Natural killer cell (primary cell): ENCODE measurements at regions not wholly inside any gene's neighbourhood (a gene's known extent, or its start where the extent isn't known, plus 50 kb on each side); places are given as distances from the start of the nearest gene placed in this dataset.
A peak's percentile ranks its signal among the peaks of the same experiment; 100 is the strongest.

ENCODE experiments used
- ATAC-seq, 3 donors: fragments of 150-1000 bp in 2 of 3; fragments of 200-7000 bp in 1 of 3; cut with Tn5 transposase; 1 replicate in 1 of 3; 2 replicates in 2 of 3; pipeline ENCODE4 v1.10.0; 2021; ENCODE audit warnings: mild to moderate bottlenecking in 2 of 3, moderate library complexity in 2 of 3
- DNase-seq, 2 donors: peaks; one replicate each; pipeline versions ENCODE4 v3.0.0 to v3.0.0-alpha.2; 2013 to 2021; ENCODE audit warnings: mixed read lengths in 1 of 2
- H3K27ac ChIP-seq: one replicate; pipeline ENCODE4 v1.5.1; 2013; ENCODE audit warnings: mild to moderate bottlenecking, low read length
- H3K27me3 ChIP-seq: one replicate; pipeline ENCODE4 v1.6.1; 2013; ENCODE audit warnings: low read length; ENCODE audit not compliant: control insufficient read depth, insufficient read depth
- H3K36me3 ChIP-seq: one replicate; pipeline ENCODE4 v1.6.1; 2013; ENCODE audit warnings: low read length; ENCODE audit not compliant: control insufficient read depth, insufficient read depth
- H3K4me1 ChIP-seq: one replicate; pipeline ENCODE4 v1.6.1; 2013; ENCODE audit warnings: low read length; ENCODE audit not compliant: control insufficient read depth, insufficient read depth
- H3K4me3 ChIP-seq: one replicate; pipeline ENCODE4 v1.5.1; 2013; ENCODE audit warnings: low read length
- H3K9me3 ChIP-seq: one replicate; pipeline ENCODE4 v1.6.1; 2013; ENCODE audit warnings: low read length; ENCODE audit not compliant: control insufficient read depth, insufficient read depth
- H3K27ac Mint-ChIP-seq, 2 donors: one replicate each; pipeline ENCODE4 v1.8.0; 2022; ENCODE audit warnings: mild to moderate bottlenecking in 2 of 2, mixed read lengths in 2 of 2, moderate library complexity in 1 of 2
- H3K27me3 Mint-ChIP-seq, 2 donors: one replicate each; pipeline ENCODE4 v1.8.0; 2022; ENCODE audit warnings: low read depth in 2 of 2, mixed read lengths in 2 of 2
- H3K36me3 Mint-ChIP-seq: one replicate; pipeline ENCODE4 v1.8.0; 2022; ENCODE audit warnings: mixed read lengths
- H3K4me1 Mint-ChIP-seq, 2 donors: one replicate each; pipeline ENCODE4 v1.8.0; 2022; ENCODE audit warnings: mixed read lengths in 2 of 2
- H3K4me3 Mint-ChIP-seq: one replicate; pipeline ENCODE4 v1.8.0; 2022; ENCODE audit warnings: mild to moderate bottlenecking, moderate library complexity, mixed read lengths
- H3K9me3 Mint-ChIP-seq, 2 donors: one replicate each; pipeline ENCODE4 v1.8.0; 2022; ENCODE audit warnings: mixed read lengths in 2 of 2
- CTCF ChIP-seq: fragments of 200-600 bp; IDR thresholded peaks from one replicate; pipeline ENCODE4 v1.8.0; 2022; ENCODE audit warnings: antibody characterized with exemption
- WGBS: methylation state at CpG from one replicate; pipeline ENCODE4 v1.1.7; 2013; ENCODE audit warnings: missing lambda C conversion rate; ENCODE audit not compliant: insufficient coverage; 5-methylcytosine and 5-hydroxymethylcytosine counted together
- intact Hi-C: fragments of 100-400 bp; cut with micrococcal nuclease; formaldehyde crosslinking; loops from one replicate; pipeline ENCODE4 v1.14.2; 2022

GRCh38 chr16:79329166-79329521 lies 271.4 kb downstream of the MAF start:
- H3K27ac ChIP-seq = no peak overlapping the region
- DNase-seq (no peak), ATAC-seq (no peak)

GRCh38 chr16:79328402-79329165 lies 272.0 kb downstream of the MAF start:
- H3K36me3 Mint-ChIP-seq = no peaks in the 10 kb centered on the region
- TF ChIP-seq CTCF = no peak
- Histone ChIP-seq H3K4me3 (no peak overlapping the region), H3K27me3 (peaks cover 2% of the 10 kb centered on the region), H3K27ac (no peak overlapping the region), H3K4me1 (peaks cover 9% of the 10 kb centered on the region), H3K9me3 (no peaks in the 10 kb centered on the region), H3K36me3 (no peaks in the 10 kb centered on the region)
- H3K27me3 Mint-ChIP-seq = peaks cover 13 to 43% of the 10 kb centered on the region in 2 donors
- DNase-seq = peak in 1 of 2 donors; percentile 15
- H3K9me3 Mint-ChIP-seq = no peaks in the 10 kb centered on the region
- peaks cover 11 to 13% of the 10 kb centered on the region in 2 donors for H3K4me1 Mint-ChIP-seq
- WGBS = 44% methylated on average over 8 of the region's 8 CpGs
- intact Hi-C loops = no loop called here
- ATAC-seq = no peak
- peak overlapping the region in 1 of 2 donors; percentile 23 for H3K27ac Mint-ChIP-seq
- no peak overlapping the region for H3K4me3 Mint-ChIP-seq

More at GRCh38 chr16:79329166-79329521, 271.4 kb downstream of the MAF start:
- Histone ChIP-seq H3K36me3 (no peaks in the 10 kb centered on the region), H3K4me3 (no peak overlapping the region), H3K4me1 (peaks cover 9% of the 10 kb centered on the region), H3K9me3 (no peaks in the 10 kb centered on the region), H3K27me3 (peaks cover 2% of the 10 kb centered on the region)
- peak overlapping the region in 1 of 2 donors; percentile 23 for H3K27ac Mint-ChIP-seq
- peaks cover 12 to 41% of the 10 kb centered on the region in 2 donors for H3K27me3 Mint-ChIP-seq
- intact Hi-C loops = no loop called here
- peaks cover 11 to 13% of the 10 kb centered on the region in 2 donors for H3K4me1 Mint-ChIP-seq
- WGBS = 65% methylated on average over 5 of the region's 5 CpGs
- TF ChIP-seq CTCF = no peak
- no peaks in the 10 kb centered on the region for H3K9me3 Mint-ChIP-seq
- no peaks in the 10 kb centered on the region for H3K36me3 Mint-ChIP-seq
- no peak overlapping the region for H3K4me3 Mint-ChIP-seq

GRCh38 chr16:79327836-79328235 lies 272.7 kb downstream of the MAF start:
- Histone ChIP-seq H3K27me3 (peaks cover 2% of the 10 kb centered on the region), H3K4me1 (peaks cover 9% of the 10 kb centered on the region), H3K27ac (no peak overlapping the region), H3K9me3 (no peaks in the 10 kb centered on the region), H3K4me3 (no peak overlapping the region), H3K36me3 (no peaks in the 10 kb centered on the region)
- ATAC-seq (no peak), DNase-seq (no peak)
- H3K4me1 Mint-ChIP-seq = peaks cover 11 to 13% of the 10 kb centered on the region in 2 donors
- no peaks in the 10 kb centered on the region for H3K36me3 Mint-ChIP-seq
- H3K27ac Mint-ChIP-seq = no peak overlapping the region
- H3K27me3 Mint-ChIP-seq = peaks cover 20 to 43% of the 10 kb centered on the region in 2 donors
- intact Hi-C loops = no loop called here
- 99% methylated on average over 4 of the region's 4 CpGs for WGBS
- no peak for TF ChIP-seq CTCF
- H3K4me3 Mint-ChIP-seq = no peak overlapping the region
- H3K9me3 Mint-ChIP-seq = no peaks in the 10 kb centered on the region

GRCh38 chr16:79326549-79326948 lies 274.0 kb downstream of the MAF start:
- 81% methylated on average over 3 of the region's 3 CpGs for WGBS
- no peak for ATAC-seq

More at GRCh38 chr16:79326549-79326948, 274.0 kb downstream of the MAF start:
- Mint-ChIP-seq H3K4me1 (peaks cover 11 to 13% of the 10 kb centered on the region in 2 donors), H3K27me3 (peaks cover 27 to 50% of the 10 kb centered on the region in 2 donors), H3K27ac (no peak overlapping the region), H3K36me3 (no peaks in the 10 kb centered on the region), H3K9me3 (no peaks in the 10 kb centered on the region), H3K4me3 (no peak overlapping the region)
- Histone ChIP-seq H3K27ac (no peak overlapping the region), H3K9me3 (no peaks in the 10 kb centered on the region), H3K27me3 (peaks cover 2% of the 10 kb centered on the region), H3K4me1 (peaks cover 9% of the 10 kb centered on the region), H3K4me3 (no peak overlapping the region), H3K36me3 (no peaks in the 10 kb centered on the region)
- no peak for DNase-seq
- TF ChIP-seq CTCF = no peak
- intact Hi-C loops = no loop called here
